HepG2 (cell line): ENCODE measurements at regions not wholly inside any gene's neighbourhood (a gene's known extent, or its start where the extent isn't known, plus 50 kb on each side); places are given as distances from the start of the nearest gene placed in this dataset.

Experiments used
- TFE3 ChIP-seq: IDR thresholded peaks from 2 replicates; pipeline ENCODE4 v1.6.1; 2016
- U2AF2 ChIP-seq: fragments of 200-400 bp; formaldehyde crosslinking; IDR thresholded peaks from 2 replicates; pipeline ENCODE4 v1.6.1; 2017; ENCODE audit warnings: low read depth, mild to moderate bottlenecking, low read length
- ZNF619 ChIP-seq: sonication (generic); formaldehyde crosslinking; IDR thresholded peaks from 2 replicates; pipeline ENCODE4 v1.4.0; 2020; ENCODE audit warnings: mild to moderate bottlenecking, missing genetic modification reagents
- ZNF816 ChIP-seq: sonication (generic); formaldehyde crosslinking; IDR thresholded peaks from 2 replicates; pipeline ENCODE4 v1.8.0; 2022; ENCODE audit warnings: missing genetic modification reagents, mild to moderate bottlenecking, borderline replicate concordance
- ZUFSP ChIP-seq: sonication (generic); formaldehyde crosslinking; IDR thresholded peaks from 2 replicates; pipeline ENCODE4 v1.9.0; 2021; ENCODE audit warnings: missing genetic modification reagents, mild to moderate bottlenecking, borderline replicate concordance
- TF ChIP-seq, protein P1 (sequence below): sonication (generic); formaldehyde crosslinking; IDR thresholded peaks from 2 replicates; pipeline ENCODE4 v1.5.0; 2020; ENCODE audit warnings: mild to moderate bottlenecking, missing genetic modification reagents, borderline replicate concordance
- TF ChIP-seq, protein P2 (sequence below): sonication (generic); formaldehyde crosslinking; IDR thresholded peaks from 2 replicates; pipeline ENCODE4 v1.8.0; 2022; ENCODE audit warnings: mild to moderate bottlenecking, missing genetic modification reagents, moderate library complexity
- TF ChIP-seq, protein P3 (sequence below): sonication (generic); formaldehyde crosslinking; IDR thresholded peaks from 2 replicates; pipeline ENCODE4 v1.4.0; 2020; ENCODE audit warnings: mild to moderate bottlenecking, low read depth, missing genetic modification reagents

GRCh38 chr6:54629131-54629530 is 217.4 kb upstream of the FAM83B start (continued):
- TF ChIP-seq TFE3 (CRISPR knock-in tag), result no peak
- TF ChIP-seq, protein P1, sequence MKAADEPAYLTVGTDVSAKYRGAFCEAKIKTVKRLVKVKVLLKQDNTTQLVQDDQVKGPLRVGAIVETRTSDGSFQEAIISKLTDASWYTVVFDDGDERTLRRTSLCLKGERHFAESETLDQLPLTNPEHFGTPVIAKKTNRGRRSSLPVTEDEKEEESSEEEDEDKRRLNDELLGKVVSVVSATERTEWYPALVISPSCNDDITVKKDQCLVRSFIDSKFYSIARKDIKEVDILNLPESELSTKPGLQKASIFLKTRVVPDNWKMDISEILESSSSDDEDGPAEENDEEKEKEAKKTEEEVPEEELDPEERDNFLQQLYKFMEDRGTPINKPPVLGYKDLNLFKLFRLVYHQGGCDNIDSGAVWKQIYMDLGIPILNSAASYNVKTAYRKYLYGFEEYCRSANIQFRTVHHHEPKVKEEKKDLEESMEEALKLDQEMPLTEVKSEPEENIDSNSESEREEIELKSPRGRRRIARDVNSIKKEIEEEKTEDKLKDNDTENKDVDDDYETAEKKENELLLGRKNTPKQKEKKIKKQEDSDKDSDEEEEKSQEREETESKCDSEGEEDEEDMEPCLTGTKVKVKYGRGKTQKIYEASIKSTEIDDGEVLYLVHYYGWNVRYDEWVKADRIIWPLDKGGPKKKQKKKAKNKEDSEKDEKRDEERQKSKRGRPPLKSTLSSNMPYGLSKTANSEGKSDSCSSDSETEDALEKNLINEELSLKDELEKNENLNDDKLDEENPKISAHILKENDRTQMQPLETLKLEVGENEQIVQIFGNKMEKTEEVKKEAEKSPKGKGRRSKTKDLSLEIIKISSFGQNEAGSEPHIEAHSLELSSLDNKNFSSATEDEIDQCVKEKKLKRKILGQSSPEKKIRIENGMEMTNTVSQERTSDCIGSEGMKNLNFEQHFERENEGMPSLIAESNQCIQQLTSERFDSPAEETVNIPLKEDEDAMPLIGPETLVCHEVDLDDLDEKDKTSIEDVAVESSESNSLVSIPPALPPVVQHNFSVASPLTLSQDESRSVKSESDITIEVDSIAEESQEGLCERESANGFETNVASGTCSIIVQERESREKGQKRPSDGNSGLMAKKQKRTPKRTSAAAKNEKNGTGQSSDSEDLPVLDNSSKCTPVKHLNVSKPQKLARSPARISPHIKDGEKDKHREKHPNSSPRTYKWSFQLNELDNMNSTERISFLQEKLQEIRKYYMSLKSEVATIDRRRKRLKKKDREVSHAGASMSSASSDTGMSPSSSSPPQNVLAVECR, result no peak
- TF ChIP-seq U2AF2, result no peak
- no peak for TF ChIP-seq ZUFSP (CRISPR knock-in tag)
- TF ChIP-seq ZNF619 (CRISPR knock-in tag), result no peak
- TF ChIP-seq ZNF816 (CRISPR knock-in tag), result no peak
- TF ChIP-seq, protein P2, sequence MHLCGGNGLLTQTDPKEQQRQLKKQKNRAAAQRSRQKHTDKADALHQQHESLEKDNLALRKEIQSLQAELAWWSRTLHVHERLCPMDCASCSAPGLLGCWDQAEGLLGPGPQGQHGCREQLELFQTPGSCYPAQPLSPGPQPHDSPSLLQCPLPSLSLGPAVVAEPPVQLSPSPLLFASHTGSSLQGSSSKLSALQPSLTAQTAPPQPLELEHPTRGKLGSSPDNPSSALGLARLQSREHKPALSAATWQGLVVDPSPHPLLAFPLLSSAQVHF, result no peak
- TF ChIP-seq, protein P3, sequence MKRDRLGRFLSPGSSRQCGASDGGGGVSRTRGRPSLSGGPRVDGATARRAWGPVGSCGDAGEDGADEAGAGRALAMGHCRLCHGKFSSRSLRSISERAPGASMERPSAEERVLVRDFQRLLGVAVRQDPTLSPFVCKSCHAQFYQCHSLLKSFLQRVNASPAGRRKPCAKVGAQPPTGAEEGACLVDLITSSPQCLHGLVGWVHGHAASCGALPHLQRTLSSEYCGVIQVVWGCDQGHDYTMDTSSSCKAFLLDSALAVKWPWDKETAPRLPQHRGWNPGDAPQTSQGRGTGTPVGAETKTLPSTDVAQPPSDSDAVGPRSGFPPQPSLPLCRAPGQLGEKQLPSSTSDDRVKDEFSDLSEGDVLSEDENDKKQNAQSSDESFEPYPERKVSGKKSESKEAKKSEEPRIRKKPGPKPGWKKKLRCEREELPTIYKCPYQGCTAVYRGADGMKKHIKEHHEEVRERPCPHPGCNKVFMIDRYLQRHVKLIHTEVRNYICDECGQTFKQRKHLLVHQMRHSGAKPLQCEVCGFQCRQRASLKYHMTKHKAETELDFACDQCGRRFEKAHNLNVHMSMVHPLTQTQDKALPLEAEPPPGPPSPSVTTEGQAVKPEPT (CRISPR knock-in tag), result no peak
- TF ChIP-seq, all 625 proteins: peak for 0
